ES-I3 (cell line): ENCODE measurements at regions not wholly inside any gene's neighbourhood (a gene's known extent, or its start where the extent isn't known, plus 50 kb on each side); places are given as distances from the start of the nearest gene placed in this dataset.
"Not testable (repeated sequence)": the region's sequence is repeated elsewhere in the genome, so short reads cannot be mapped to it uniquely, and the experiment has no call there.

ENCODE experiments used
- H3K36me3 ChIP-seq: 2 replicates; pipeline ENCODE4 v1.6.1; 2013; ENCODE audit warnings: mild to moderate bottlenecking, low read length, control low read depth, moderate library complexity; ENCODE audit not compliant: insufficient read depth
- H3K4me1 ChIP-seq: 2 replicates; pipeline ENCODE4 v1.6.1; 2013; ENCODE audit warnings: mild to moderate bottlenecking, control low read depth, low read length; ENCODE audit not compliant: insufficient read depth
- H3K9ac ChIP-seq: 2 replicates; pipeline ENCODE4 v1.6.1; 2013; ENCODE audit warnings: low read depth, mild to moderate bottlenecking, low read length, moderate library complexity
- H3K9me3 ChIP-seq: 2 replicates; pipeline ENCODE4 v1.6.1; 2013; ENCODE audit warnings: mild to moderate bottlenecking, low read length, moderate library complexity; ENCODE audit not compliant: control insufficient read depth, insufficient read depth

GRCh38 chrX:69060631-69061408, 104.4 kb downstream of the PJA1 start:
- Histone ChIP-seq H3K36me3 (no peaks in the 10 kb centered on the region), H3K9me3 (no peaks in the 10 kb centered on the region), H3K4me1 (peaks cover 13% of the 10 kb centered on the region; the same call in 1 of the 2 replicates), H3K9ac (no peak overlapping the region)

GRCh38 chrX:69055193-69055592, 110.1 kb downstream of the PJA1 start:
- H3K4me1 ChIP-seq, result peaks cover 6% of the 10 kb centered on the region; the same call in 1 of the 2 replicates
- H3K9ac ChIP-seq, result no peak overlapping the region
- no peaks in the 10 kb centered on the region for H3K9me3 ChIP-seq

GRCh38 chrX:69054497-69054896, 110.8 kb downstream of the PJA1 start:
- H3K4me1 ChIP-seq, H3K36me3 ChIP-seq, H3K9me3 ChIP-seq, H3K9ac ChIP-seq: not testable (repeated sequence)

More at GRCh38 chrX:69055193-69055592, 110.1 kb downstream of the PJA1 start:
- no peaks in the 10 kb centered on the region for H3K36me3 ChIP-seq

GRCh38 chrX:69051901-69052300, 113.4 kb downstream of the PJA1 start:
- H3K36me3 ChIP-seq, result no peaks in the 10 kb centered on the region
- H3K9ac ChIP-seq, result no peak overlapping the region
- H3K9me3 ChIP-seq, result no peaks in the 10 kb centered on the region
- H3K4me1 ChIP-seq, result no peaks in the 10 kb centered on the region

- Histone ChIP-seq H3K9ac (no peak overlapping the region), H3K9me3 (no peaks in the 10 kb centered on the region), H3K36me3 (no peaks in the 10 kb centered on the region), H3K4me1 (no peaks in the 10 kb centered on the region)
Observed at GRCh38 chrX:69050051-69050765, 115.0 kb downstream of the PJA1 start.

- Histone ChIP-seq H3K9ac (no peak overlapping the region), H3K36me3 (no peaks in the 10 kb centered on the region), H3K4me1 (no peaks in the 10 kb centered on the region), H3K9me3 (no peaks in the 10 kb centered on the region)
Observed at GRCh38 chrX:69046996-69047490, 118.2 kb downstream of the PJA1 start.

GRCh38 chrX:69045616-69046345, 119.5 kb downstream of the PJA1 start:
- no peaks in the 10 kb centered on the region for H3K36me3 ChIP-seq
- no peak overlapping the region for H3K9ac ChIP-seq
- H3K9me3 ChIP-seq, result no peaks in the 10 kb centered on the region
- H3K4me1 ChIP-seq, result no peaks in the 10 kb centered on the region

GRCh38 chrX:69038816-69039215, 126.4 kb downstream of the PJA1 start:
- Histone ChIP-seq H3K9me3 (no peaks in the 10 kb centered on the region), H3K9ac (no peak overlapping the region), H3K4me1 (no peaks in the 10 kb centered on the region; the same call in 1 of the 2 replicates), H3K36me3 (no peaks in the 10 kb centered on the region)

GRCh38 chrX:69038188-69038587, 127.1 kb downstream of the PJA1 start:
- Histone ChIP-seq H3K9me3 (no peaks in the 10 kb centered on the region; the same call in 1 of the 2 replicates), H3K36me3 (no peaks in the 10 kb centered on the region)

GRCh38 chrX:69037786-69038185, 127.5 kb downstream of the PJA1 start:
- no peaks in the 10 kb centered on the region; the same call in 1 of the 2 replicates for H3K9me3 ChIP-seq
- no peaks in the 10 kb centered on the region for H3K36me3 ChIP-seq
- no peaks in the 10 kb centered on the region; the same call in 1 of the 2 replicates for H3K4me1 ChIP-seq
- no peak overlapping the region for H3K9ac ChIP-seq

More at GRCh38 chrX:69038188-69038587, 127.1 kb downstream of the PJA1 start:
- H3K9ac ChIP-seq, result no peak overlapping the region
- H3K4me1 ChIP-seq, result no peaks in the 10 kb centered on the region; the same call in 1 of the 2 replicates

- Histone ChIP-seq H3K9ac (no peak overlapping the region), H3K36me3 (no peaks in the 10 kb centered on the region), H3K4me1 (peaks cover 6% of the 10 kb centered on the region; the same call in 1 of the 2 replicates), H3K9me3 (no peaks in the 10 kb centered on the region; the same call in 1 of the 2 replicates)
Observed at GRCh38 chrX:69036674-69037573, 128.3 kb downstream of the PJA1 start.

GRCh38 chrX:69034451-69034850, 130.8 kb downstream of the PJA1 start:
- Histone ChIP-seq H3K9me3 (no peaks in the 10 kb centered on the region; the same call in 1 of the 2 replicates), H3K36me3 (no peaks in the 10 kb centered on the region), H3K4me1 (peaks cover 22% of the 10 kb centered on the region), H3K9ac (no peak overlapping the region)

- Histone ChIP-seq H3K9ac (no peak overlapping the region), H3K4me1 (peaks cover 27% of the 10 kb centered on the region), H3K9me3 (no peaks in the 10 kb centered on the region; the same call in 1 of the 2 replicates), H3K36me3 (no peaks in the 10 kb centered on the region)
Observed at GRCh38 chrX:69033936-69034335, 131.3 kb downstream of the PJA1 start.
